Erythroblast (primary cell): ENCODE measurements at regions not wholly inside any gene's neighbourhood (a gene's known extent, or its start where the extent isn't known, plus 50 kb on each side); places are given as distances from the start of the nearest gene placed in this dataset.

ENCODE experiments used
- GATA1 ChIP-seq: IDR thresholded peaks from 2 replicates; pipeline ENCODE4 v1.6.1; 2011; ENCODE audit warnings: low read depth, mild to moderate bottlenecking, control low read depth, low read length, moderate library complexity
- POLR2A ChIP-seq: IDR thresholded peaks from 2 replicates; pipeline ENCODE4 v1.6.1; 2011; ENCODE audit warnings: mild to moderate bottlenecking, low read length

DNA sequence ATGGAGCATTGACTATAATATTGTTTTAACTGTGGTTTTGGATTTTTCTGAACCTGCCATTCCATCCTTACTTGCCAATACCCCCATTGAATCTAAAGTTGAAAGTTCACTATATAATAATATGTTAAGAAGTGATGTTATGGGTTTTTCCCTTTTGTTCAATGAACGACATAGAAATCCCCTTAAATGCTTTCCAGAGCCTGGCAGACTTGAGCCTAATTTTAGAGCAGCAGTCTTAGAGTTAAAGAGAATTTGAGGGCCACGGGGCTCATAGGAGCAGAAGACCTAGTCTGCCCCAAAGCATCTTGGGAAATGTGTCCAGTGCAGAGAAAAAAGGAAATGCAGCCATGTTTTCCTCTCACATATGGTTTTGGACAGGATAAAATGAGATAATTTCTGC, 146.1 kb upstream of the SLC44A1 start:
- TF ChIP-seq POLR2A (no peak), GATA1 (no peak)
